RWPE2 (cell line): ENCODE measurements at regions not wholly inside any gene's neighbourhood (a gene's known extent, or its start where the extent isn't known, plus 50 kb on each side); places are given as distances from the start of the nearest gene placed in this dataset.
"Not testable (repeated sequence)": the region's sequence is repeated elsewhere in the genome, so short reads cannot be mapped to it uniquely, and the experiment has no call there.

Experiments used
- ATAC-seq: fragments of 200-7000 bp; cut with Tn5 transposase; 3 replicates; pipeline ENCODE4 v1.9.1; 2021; ENCODE audit warnings: low read depth
- DNase-seq: peaks from one replicate; pipeline ENCODE4 v3.0.0-alpha.2; 2020; ENCODE audit warnings: low spot score
- H3K27ac ChIP-seq: fragments of 450-650 bp; 2 replicates; pipeline ENCODE4 v1.5.1; 2017; ENCODE audit warnings: mild to moderate bottlenecking; ENCODE audit not compliant: poor library complexity, severe bottlenecking
- H3K27me3 ChIP-seq: fragments of 250-450 bp; sonication (Bioruptor Pico); 2 replicates; pipeline ENCODE4 v1.5.1; 2021; ENCODE audit warnings: mild to moderate bottlenecking, moderate library complexity; ENCODE audit not compliant: insufficient read depth, poor library complexity, severe bottlenecking
- H3K36me3 ChIP-seq: fragments of 250-450 bp; sonication (Bioruptor Pico); 2 replicates; pipeline ENCODE4 v1.5.1; 2020; ENCODE audit warnings: low read depth, mild to moderate bottlenecking, moderate library complexity
- H3K4me1 ChIP-seq: fragments of 250-450 bp; sonication (Bioruptor Pico); 2 replicates; pipeline ENCODE4 v1.5.1; 2021; ENCODE audit warnings: mild to moderate bottlenecking, moderate library complexity; ENCODE audit not compliant: insufficient read depth, poor library complexity, severe bottlenecking
- H3K4me3 ChIP-seq: fragments of 250-450 bp; sonication (Bioruptor Pico); 2 replicates; pipeline ENCODE4 v1.5.1; 2021; ENCODE audit warnings: mild to moderate bottlenecking, moderate library complexity; ENCODE audit not compliant: severe bottlenecking
- H3K9me3 ChIP-seq: fragments of 250-450 bp; sonication (Bioruptor Pico); 2 replicates; pipeline ENCODE4 v1.5.1; 2021; ENCODE audit warnings: mild to moderate bottlenecking, moderate library complexity; ENCODE audit not compliant: severe bottlenecking
- CTCF ChIP-seq: fragments of 450-650 bp; IDR thresholded peaks from one replicate; pipeline ENCODE4 v1.5.1; 2017; ENCODE audit warnings: mild to moderate bottlenecking, moderate library complexity; ENCODE audit not compliant: poor library complexity, severe bottlenecking

- H3K27ac ChIP-seq, result no peak overlapping the region
- no peaks in the 10 kb centered on the region for H3K9me3 ChIP-seq
- no peaks in the 10 kb centered on the region for H3K36me3 ChIP-seq
- H3K27me3 ChIP-seq, result no peaks in the 10 kb centered on the region
- ATAC-seq, result no peak
- no peak for DNase-seq
- peaks cover 5% of the 10 kb centered on the region for H3K4me1 ChIP-seq
- no peak overlapping the region for H3K4me3 ChIP-seq
- no peak for TF ChIP-seq CTCF
Measured at GRCh38 chr3:158936530-158937113, 134.8 kb downstream of the MFSD1 start.

GRCh38 chr3:158950178-158950901 lies 148.5 kb downstream of the MFSD1 start:
- H3K9me3 ChIP-seq, result no peaks in the 10 kb centered on the region
- H3K27ac ChIP-seq, result no peak overlapping the region
- H3K4me3 ChIP-seq, result no peak overlapping the region
- ATAC-seq, result peak; percentile 45
- no peaks in the 10 kb centered on the region for H3K36me3 ChIP-seq
- TF ChIP-seq CTCF, result no peak
- DNase-seq, result no peak
- no peaks in the 10 kb centered on the region for H3K4me1 ChIP-seq
- H3K27me3 ChIP-seq, result no peaks in the 10 kb centered on the region

GRCh38 chr3:158953131-158953530 lies 151.3 kb downstream of the MFSD1 start:
- Histone ChIP-seq H3K9me3 (no peaks in the 10 kb centered on the region), H3K27me3 (no peaks in the 10 kb centered on the region), H3K4me1 (no peaks in the 10 kb centered on the region), H3K36me3 (no peaks in the 10 kb centered on the region), H3K4me3 (no peak overlapping the region), H3K27ac (no peak overlapping the region)
- ATAC-seq, result no peak
- DNase-seq, result no peak
- TF ChIP-seq CTCF, result no peak

GRCh38 chr3:158954420-158954819 lies 152.6 kb downstream of the MFSD1 start:
- TF ChIP-seq CTCF, result no peak
- Histone ChIP-seq H3K27me3 (no peaks in the 10 kb centered on the region), H3K36me3 (no peaks in the 10 kb centered on the region), H3K4me1 (no peaks in the 10 kb centered on the region), H3K27ac (no peak overlapping the region), H3K4me3 (no peak overlapping the region), H3K9me3 (no peaks in the 10 kb centered on the region)
- DNase-seq (no peak), ATAC-seq (no peak)

- not testable (repeated sequence) for H3K27me3 ChIP-seq, ATAC-seq, H3K9me3 ChIP-seq
Measured at GRCh38 chr3:158957777-158958176, 155.9 kb downstream of the MFSD1 start.

More at GRCh38 chr3:158957777-158958176, 155.9 kb downstream of the MFSD1 start:
- not testable (repeated sequence) for H3K4me3 ChIP-seq, DNase-seq, H3K4me1 ChIP-seq, H3K36me3 ChIP-seq, H3K27ac ChIP-seq
